ENCODE measurements at regions not wholly inside any gene's neighbourhood (a gene's known extent, or its start where the extent isn't known, plus 50 kb on each side); places are given as distances from the start of the nearest gene placed in this dataset.

DNA sequence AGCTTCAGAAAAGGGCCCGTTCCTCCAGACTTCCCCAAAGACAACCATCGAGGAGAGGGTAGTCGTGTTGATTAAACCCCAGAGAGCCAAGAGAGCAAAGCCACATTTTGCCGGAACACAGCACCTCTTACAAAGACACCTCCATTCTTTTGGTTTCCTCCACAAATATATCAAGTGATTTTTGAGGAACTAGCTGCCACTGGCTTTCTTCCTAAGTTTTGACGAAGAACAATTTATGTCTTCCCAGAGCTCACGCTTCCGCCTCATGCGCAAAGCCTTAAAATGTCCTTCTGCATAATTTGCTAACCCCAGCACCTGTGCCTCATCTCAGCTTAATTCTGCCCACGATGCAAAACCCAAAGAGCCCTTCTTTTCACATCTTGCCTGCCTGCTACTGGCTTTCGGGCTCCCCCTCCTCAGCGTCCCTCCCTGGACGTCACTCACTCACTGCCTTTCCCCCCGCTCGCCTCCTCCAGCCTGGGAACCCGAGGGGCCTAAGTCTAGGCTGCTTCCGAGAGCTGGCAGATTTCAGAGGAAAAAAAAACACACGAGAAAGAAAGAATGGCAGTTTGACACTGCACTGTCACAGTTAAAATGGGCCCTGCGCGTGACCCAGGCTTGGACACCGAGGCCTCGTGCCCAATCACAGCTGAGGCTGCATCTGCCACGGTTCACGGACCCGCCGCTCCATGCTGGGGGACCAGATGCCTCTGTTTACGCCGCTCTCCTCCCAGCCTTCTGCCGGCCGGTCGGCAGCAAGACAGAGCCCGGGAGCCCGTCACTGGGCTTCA, 77.6 kb upstream of the IFNAR2 start:
- in situ Hi-C loops (cut with HindIII; ENCODE audit: low sequenced_read_pairs), result no loop called here
- peak; percentile 92 for DNase-seq (ENCODE audit: low spot score)

DNA sequence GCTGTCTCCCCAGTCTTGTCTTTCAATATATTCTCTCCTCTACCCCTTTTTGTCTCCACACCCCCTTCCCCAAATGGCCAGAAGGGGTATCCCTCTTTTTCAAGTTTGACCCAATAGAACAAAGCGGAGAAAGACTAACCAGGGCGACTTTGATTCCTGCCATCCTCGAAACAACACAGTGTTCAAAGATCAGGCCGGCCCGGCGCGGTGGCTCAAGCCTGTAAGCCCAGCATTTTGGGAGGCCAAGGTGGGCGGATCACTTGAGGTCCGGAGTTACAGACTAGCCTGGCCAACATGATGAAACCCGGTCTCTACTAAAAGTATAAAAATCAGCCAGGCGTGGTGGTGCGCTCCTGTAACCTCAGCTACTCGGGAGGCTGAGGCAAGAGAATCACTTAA, 77.0 kb upstream of the IFNAR2 start:
- no peak for DNase-seq (ENCODE audit: low spot score)
- in situ Hi-C loops (cut with HindIII; ENCODE audit: low sequenced_read_pairs), result no loop called here

DNA sequence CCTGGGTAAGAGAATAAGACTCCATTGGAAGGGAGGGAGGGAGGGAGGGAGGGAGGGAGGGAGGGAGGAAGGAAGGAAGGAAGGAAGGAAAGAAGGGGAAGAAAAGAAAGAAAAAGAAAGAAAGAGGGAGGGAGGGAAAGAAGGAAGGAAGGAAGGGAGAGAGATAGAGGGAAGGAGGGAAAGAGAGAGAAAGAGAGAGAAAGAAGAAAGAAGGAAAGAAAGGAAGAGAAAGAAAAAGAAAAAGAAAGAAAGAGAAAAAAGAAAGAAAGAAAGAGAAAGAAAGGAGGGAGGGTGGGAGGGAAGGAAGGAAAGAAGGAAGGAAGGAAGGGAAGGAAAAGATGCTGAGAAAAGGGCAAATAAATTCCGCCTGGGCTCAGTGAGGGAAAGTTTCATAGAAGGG, 74.7 kb upstream of the IFNAR2 start:
- in situ Hi-C loops (cut with HindIII; ENCODE audit: low sequenced_read_pairs), result no loop called here

DNA sequence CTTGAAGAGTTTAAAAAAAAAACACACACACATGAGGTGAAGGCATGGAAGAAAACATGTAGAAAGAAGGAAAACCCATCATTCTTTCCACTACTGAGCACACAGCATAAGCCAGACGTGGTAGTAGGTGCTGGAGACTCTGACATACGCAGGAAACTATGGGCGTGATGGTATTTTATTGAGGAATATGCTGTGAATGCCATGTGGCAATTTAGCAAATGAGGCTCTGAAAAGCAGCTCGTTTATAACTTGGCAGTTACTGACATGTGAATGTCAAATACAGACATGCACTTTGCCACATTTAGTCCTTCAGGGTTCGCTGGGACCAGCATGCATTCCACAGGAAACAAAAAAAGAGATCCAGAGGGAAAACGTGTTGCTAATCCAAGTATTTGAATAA, 74.3 kb upstream of the IFNAR2 start:
- no peak for DNase-seq (ENCODE audit: low spot score)
- in situ Hi-C loops (cut with HindIII; ENCODE audit: low sequenced_read_pairs), result no loop called here

More for the DNA sequence above, 74.7 kb upstream of the IFNAR2 start:
- DNase-seq (ENCODE audit: low spot score), result no peak

GRCh38 chr21:33157303-33157702, 72.4 kb upstream of the IFNAR2 start:
- in situ Hi-C loops (cut with HindIII; ENCODE audit: low sequenced_read_pairs), result no loop called here
- no peak for DNase-seq (ENCODE audit: low spot score)

GRCh38 chr21:33158654-33159053, 71.1 kb upstream of the IFNAR2 start:
- in situ Hi-C loops (cut with HindIII; ENCODE audit: low sequenced_read_pairs), result no loop called here
- no peak for DNase-seq (ENCODE audit: low spot score)

DNA sequence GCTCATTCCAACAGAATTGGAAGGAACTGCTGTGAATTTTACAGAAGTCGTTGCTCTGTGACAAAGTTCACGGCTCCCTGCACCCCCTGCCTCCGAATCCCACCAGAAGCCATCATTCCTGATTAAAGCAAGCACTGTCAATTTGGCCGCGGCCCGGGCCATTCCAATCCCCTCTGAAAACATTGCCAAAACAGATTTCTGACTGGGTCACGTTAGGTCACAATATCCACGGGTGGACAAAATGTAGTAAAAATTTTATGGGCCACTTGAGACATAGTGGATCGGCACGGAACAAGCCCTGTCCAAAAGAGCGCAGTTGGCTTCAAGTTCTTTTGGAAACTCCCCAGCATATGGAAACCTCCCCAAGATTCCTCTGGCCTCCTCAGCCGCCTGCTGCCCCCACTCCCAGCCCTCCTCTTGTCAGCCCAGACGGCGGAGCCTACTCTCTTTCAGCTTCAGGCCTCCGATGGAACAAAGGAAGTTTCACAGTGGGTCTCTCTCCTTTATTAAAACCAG, 67.2 kb upstream of the IFNAR2 start:
- in situ Hi-C loops (cut with HindIII; ENCODE audit: low sequenced_read_pairs), result no loop called here
- DNase-seq (ENCODE audit: low spot score), result peak; percentile 94

DNA sequence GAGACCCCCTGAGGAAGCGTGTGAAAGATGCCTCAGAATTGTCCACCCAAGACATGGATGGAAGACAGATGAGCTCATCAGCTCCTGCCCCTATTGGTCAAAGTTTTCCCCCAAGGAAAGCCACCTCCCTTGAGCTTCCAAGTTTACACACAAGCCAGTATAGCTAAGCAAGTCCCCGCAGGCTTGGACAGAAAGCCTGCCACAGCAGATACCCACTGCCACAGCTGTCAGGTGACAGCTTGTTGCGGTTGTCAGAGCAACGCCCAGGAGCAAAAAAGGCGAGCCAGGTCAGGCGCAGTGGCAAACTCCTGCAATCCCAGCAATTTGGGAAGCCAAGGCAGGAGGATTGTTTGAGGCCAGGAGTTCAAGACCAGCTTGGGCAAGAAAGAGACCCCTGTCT, 60.9 kb upstream of the IFNAR2 start:
- no peak for DNase-seq (ENCODE audit: low spot score)
- in situ Hi-C loops (cut with HindIII; ENCODE audit: low sequenced_read_pairs), result no loop called here

DNA sequence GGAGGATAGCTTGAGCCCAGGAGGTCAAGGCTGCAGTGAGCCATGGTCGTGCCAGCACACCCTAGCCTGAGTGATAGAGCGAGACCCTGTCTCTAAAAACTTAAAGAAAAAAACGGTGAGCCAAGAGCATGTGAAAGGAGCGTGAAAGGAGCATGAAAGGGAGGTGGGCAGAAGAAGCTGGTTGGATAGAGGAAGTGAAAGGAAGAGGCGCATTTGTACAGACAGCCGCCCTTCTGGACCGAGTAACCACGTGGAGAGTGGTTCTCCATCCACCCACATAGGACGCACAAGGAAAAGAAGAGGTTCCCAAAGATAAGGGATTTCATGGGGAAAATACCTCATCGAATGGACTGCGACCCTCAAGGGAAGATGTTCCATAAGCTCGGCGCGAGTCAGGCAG, 60.4 kb upstream of the IFNAR2 start:
- no peak for DNase-seq (ENCODE audit: low spot score)
- in situ Hi-C loops (cut with HindIII; ENCODE audit: low sequenced_read_pairs), result no loop called here

GRCh38 chr21:33171616-33172169, 58.0 kb upstream of the IFNAR2 start:
- no peak for DNase-seq (ENCODE audit: low spot score)
- in situ Hi-C loops (cut with HindIII; ENCODE audit: low sequenced_read_pairs), result no loop called here

DNA sequence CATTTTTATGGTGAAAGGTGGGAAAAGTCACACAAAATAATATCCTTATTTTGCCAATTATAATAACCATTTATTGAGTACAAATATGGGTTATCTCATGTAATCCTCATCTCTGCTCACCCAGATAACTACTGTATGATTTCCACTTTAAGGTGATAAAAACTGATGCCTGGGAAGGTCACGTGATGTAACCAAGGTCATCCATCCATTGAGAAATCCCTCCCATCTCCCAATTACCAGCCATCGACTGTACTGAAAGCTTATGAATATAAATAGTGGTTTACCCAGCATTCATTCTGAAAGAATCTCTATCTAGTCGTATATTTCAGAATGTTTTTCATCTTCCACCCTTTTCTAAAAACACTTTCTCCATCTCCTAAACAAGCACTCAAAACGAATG, 55.0 kb upstream of the IFNAR2 start:
- in situ Hi-C loops (cut with HindIII; ENCODE audit: low sequenced_read_pairs), result no loop called here

More for the DNA sequence above, 55.0 kb upstream of the IFNAR2 start:
- no peak for DNase-seq (ENCODE audit: low spot score)

Measured in G401 (cell line).